Gastroesophageal sphincter (tissue), 4 donors: ENCODE measurements at regions not wholly inside any gene's neighbourhood (a gene's known extent, or its start where the extent isn't known, plus 50 kb on each side); places are given as distances from the start of the nearest gene placed in this dataset.

ENCODE experiments used
- ATAC-seq: fragments of 150-250 bp; one replicate; pipeline ENCODE4 v1.9.1; 2016; ENCODE audit warnings: mild to moderate bottlenecking, moderate library complexity
- H3K27ac ChIP-seq, 4 donors: fragments of 200-600 bp; sonication (generic) in 3 of 4; 1 replicate in 3 of 4; 2 replicates in 1 of 4; pipeline ENCODE4 v1.5.1; 2016 to 2019
- H3K27me3 ChIP-seq: fragments of 200-600 bp; sonication (generic); one replicate; pipeline ENCODE4 v1.5.1; 2019
- H3K36me3 ChIP-seq, 2 donors: fragments of 200-600 bp; sonication (generic); one replicate each; pipeline ENCODE4 v1.5.1; 2019; ENCODE audit warnings: control low read depth in 1 of 2
- H3K4me1 ChIP-seq, 3 donors: fragments of 200-600 bp; sonication (generic); 1 replicate in 2 of 3; 2 replicates in 1 of 3; pipeline ENCODE4 v1.5.1; 2016 to 2019; ENCODE audit warnings: control low read depth in 2 of 3
- H3K4me3 ChIP-seq, 2 donors: fragments of 200-600 bp; sonication (generic); one replicate each; pipeline ENCODE4 v1.5.1; 2019; ENCODE audit warnings: mild to moderate bottlenecking in 1 of 2, moderate library complexity in 1 of 2
- H3K9me3 ChIP-seq, 3 donors: fragments of 200-600 bp; sonication (generic); one replicate each; pipeline ENCODE4 v1.5.1; 2017 to 2019; ENCODE audit warnings: control low read depth in 2 of 3
- EP300 ChIP-seq: sonication (generic); formaldehyde crosslinking; IDR thresholded peaks from one replicate; pipeline ENCODE4 v1.6.1; 2017; ENCODE audit warnings: antibody characterized with exemption, mild to moderate bottlenecking
- POLR2A ChIP-seq, 2 donors: fragments of 450-650 bp; IDR thresholded peaks; one replicate each; pipeline ENCODE4 v1.6.1; 2017; ENCODE audit warnings: antibody characterized with exemption in 2 of 2, mild to moderate bottlenecking in 2 of 2, moderate library complexity in 1 of 2
- POLR2AphosphoS5 ChIP-seq: sonication (generic); formaldehyde crosslinking; IDR thresholded peaks from one replicate; pipeline ENCODE4 v1.6.1; 2017; ENCODE audit warnings: antibody characterized with exemption
- WGBS, 2 donors: methylation state at CpG; one replicate each; pipeline ENCODE4 v1.1.5; 2018; ENCODE audit warnings: low coverage in 1 of 2; 5-methylcytosine and 5-hydroxymethylcytosine counted together
- TF ChIP-seq, protein P1 (sequence below), 4 experiments: fragments of 200-600 bp in 2 of 4; fragments of 450-650 bp in 2 of 4; sonication (generic) in 1 of 4; IDR thresholded peaks; one replicate each; pipeline ENCODE4 v1.5.1; 2017 to 2019; ENCODE audit warnings: antibody characterized with exemption in 4 of 4, mild to moderate bottlenecking in 2 of 4, moderate library complexity in 2 of 4

DNA sequence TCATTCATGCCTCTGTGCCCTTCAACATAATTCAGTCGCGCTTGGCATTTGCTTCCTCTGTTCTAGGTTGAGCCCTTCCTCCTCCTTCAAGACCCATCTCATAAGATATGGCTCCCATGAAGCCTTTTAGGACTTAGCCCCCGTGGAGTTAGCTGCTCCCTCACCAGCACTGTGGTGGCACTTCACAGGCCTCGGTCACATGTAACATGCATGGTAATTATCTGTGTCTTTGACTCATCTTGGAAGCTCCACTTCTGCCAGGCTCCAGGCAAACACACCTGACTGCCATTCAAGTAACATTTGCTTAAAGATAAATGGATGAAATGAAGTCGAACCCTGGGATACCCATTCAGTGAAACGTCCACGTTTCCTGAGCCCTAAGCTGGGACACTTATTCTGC is 484.7 kb downstream of the EIPR1 start:
- no peak for TF ChIP-seq EP300
- H3K4me3 ChIP-seq, result no peak overlapping the region
- no peak for ATAC-seq
- 87 to 92% methylated on average over 5 to 7 of the region's 7 CpGs for WGBS, 2 donors
- H3K36me3 ChIP-seq, result no peaks in the 10 kb centered on the region
- H3K9me3 ChIP-seq, result no peaks in the 10 kb centered on the region
- peaks cover 4% of the 10 kb centered on the region for H3K27me3 ChIP-seq
- H3K4me1 ChIP-seq, result no peaks in the 10 kb centered on the region
- no peak overlapping the region for H3K27ac ChIP-seq

DNA sequence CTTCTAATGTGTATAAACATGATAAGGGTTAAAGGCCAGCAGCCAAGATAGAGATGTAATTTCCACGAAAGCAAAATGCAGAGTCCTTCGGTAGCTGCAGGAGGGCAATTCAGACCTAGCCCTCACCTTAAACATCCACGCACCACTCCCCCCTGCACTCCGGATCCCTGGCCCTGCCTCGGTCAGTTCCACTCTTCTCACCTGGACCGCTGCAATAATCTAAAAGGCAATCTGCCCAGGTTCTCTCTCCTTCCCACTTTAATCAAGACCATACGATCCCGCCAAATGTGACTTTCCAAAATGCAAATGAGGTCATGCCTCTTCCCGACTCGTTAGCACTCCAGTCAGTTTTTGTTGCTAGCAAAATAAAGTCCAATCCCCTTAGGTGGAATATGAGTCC is 485.2 kb downstream of the EIPR1 start:
- no peak for ATAC-seq
- TF ChIP-seq EP300 (no peak), POLR2AphosphoS5 (no peak), POLR2A (IDR thresholded peaks at IDR 0.05) (no peak)
- TF ChIP-seq, protein P1, sequence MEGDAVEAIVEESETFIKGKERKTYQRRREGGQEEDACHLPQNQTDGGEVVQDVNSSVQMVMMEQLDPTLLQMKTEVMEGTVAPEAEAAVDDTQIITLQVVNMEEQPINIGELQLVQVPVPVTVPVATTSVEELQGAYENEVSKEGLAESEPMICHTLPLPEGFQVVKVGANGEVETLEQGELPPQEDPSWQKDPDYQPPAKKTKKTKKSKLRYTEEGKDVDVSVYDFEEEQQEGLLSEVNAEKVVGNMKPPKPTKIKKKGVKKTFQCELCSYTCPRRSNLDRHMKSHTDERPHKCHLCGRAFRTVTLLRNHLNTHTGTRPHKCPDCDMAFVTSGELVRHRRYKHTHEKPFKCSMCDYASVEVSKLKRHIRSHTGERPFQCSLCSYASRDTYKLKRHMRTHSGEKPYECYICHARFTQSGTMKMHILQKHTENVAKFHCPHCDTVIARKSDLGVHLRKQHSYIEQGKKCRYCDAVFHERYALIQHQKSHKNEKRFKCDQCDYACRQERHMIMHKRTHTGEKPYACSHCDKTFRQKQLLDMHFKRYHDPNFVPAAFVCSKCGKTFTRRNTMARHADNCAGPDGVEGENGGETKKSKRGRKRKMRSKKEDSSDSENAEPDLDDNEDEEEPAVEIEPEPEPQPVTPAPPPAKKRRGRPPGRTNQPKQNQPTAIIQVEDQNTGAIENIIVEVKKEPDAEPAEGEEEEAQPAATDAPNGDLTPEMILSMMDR (IDR thresholded peaks at IDR 0.05), result no peak
- Histone ChIP-seq H3K36me3 (no peaks in the 10 kb centered on the region), H3K4me3 (no peak overlapping the region), H3K27me3 (peaks cover 4% of the 10 kb centered on the region), H3K4me1 (no peaks in the 10 kb centered on the region), H3K27ac (no peak overlapping the region), H3K9me3 (no peaks in the 10 kb centered on the region)
- 58 to 67% methylated on average over 6 to 10 of the region's 10 CpGs for WGBS, 2 donors

DNA sequence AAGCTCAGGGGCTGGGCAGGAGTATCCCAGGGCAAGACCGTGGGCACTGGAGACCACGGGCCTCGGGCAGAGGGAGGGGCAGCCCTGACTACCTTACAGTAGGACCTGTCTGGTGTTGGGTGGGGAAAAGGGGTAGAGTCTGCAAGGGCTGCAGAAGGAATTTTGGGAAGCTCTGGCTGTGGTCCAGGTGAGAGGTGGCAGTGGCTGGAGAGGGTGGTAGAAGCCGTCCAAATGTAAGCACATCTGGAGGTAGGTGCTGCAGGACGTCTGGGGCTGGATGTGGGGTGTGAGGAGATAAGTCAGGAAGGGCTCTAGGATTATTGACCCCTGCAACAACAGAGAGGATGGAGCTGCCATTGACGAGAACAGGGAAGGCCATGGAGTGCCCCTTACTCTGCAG is 486.7 kb downstream of the EIPR1 start:
- TF ChIP-seq POLR2A (IDR thresholded peaks at IDR 0.05), result no peak
- no peak for TF ChIP-seq EP300
- TF ChIP-seq POLR2AphosphoS5, result no peak
- TF ChIP-seq, protein P1 (IDR thresholded peaks at IDR 0.05), result no peak
- Histone ChIP-seq H3K36me3 (no peaks in the 10 kb centered on the region), H3K27ac (no peak overlapping the region), H3K4me3 (no peak overlapping the region), H3K4me1 (no peaks in the 10 kb centered on the region), H3K27me3 (peaks cover 4% of the 10 kb centered on the region), H3K9me3 (no peaks in the 10 kb centered on the region)
- 58 to 65% methylated on average over 4 of the region's 6 CpGs for WGBS, 2 donors
- peak; percentile 48 for ATAC-seq

DNA sequence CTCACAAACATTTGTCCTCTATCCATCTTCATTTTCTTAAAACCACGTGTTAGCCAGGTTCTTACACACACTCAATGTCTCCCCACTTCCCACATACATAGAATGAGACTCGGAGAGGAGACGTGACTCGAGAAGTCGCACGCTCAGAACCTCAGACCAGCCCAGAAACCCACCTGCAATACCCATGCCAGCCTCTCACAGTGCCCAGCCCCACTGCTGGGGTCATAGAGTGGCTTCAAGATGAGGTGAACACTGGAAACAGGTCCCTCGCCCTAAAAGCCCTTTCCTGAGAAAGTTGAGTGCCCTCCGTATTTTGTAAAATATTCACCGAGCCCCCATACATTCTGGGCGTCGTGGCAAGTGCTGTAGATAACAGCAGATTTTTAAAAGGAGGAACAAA is 487.4 kb downstream of the EIPR1 start:
- 80 to 91% methylated on average over 9 of the region's 11 CpGs for WGBS, 2 donors
- no peak for ATAC-seq
- Histone ChIP-seq H3K9me3 (no peaks in the 10 kb centered on the region), H3K4me3 (no peak overlapping the region), H3K36me3 (no peaks in the 10 kb centered on the region), H3K27ac (no peak overlapping the region), H3K27me3 (peaks cover 4% of the 10 kb centered on the region), H3K4me1 (no peaks in the 10 kb centered on the region)
- TF ChIP-seq POLR2A (IDR thresholded peaks at IDR 0.05), result no peak
- no peak for TF ChIP-seq EP300
- no peak for TF ChIP-seq POLR2AphosphoS5
- TF ChIP-seq, protein P1 (IDR thresholded peaks at IDR 0.05), result no peak

DNA sequence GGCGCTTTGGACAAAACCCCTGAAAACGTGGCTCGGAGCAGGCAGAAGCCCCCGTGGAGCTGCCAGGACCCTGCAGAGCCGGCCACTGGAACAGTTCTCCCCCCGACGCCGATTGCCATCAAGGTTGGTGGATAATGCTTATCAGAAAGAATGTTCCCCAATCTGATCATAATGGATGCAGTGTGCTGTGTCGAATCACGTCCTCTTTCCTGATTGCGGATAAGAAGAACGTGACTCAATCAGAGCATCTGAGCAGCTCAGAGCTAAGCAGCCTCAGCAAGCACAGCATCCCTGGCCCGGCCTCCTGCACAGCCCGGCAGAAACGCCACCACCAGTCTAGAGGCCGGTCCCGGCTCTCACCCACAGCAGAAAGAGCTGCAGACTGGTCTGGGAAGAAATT is 488.0 kb downstream of the EIPR1 start:
- ATAC-seq, result no peak
- Histone ChIP-seq H3K27ac (no peak overlapping the region), H3K9me3 (no peaks in the 10 kb centered on the region), H3K36me3 (no peaks in the 10 kb centered on the region), H3K4me3 (no peak overlapping the region), H3K27me3 (peaks cover 4% of the 10 kb centered on the region), H3K4me1 (no peaks in the 10 kb centered on the region)
- 70 to 80% methylated on average over 3 to 9 of the region's 17 CpGs for WGBS, 2 donors
- TF ChIP-seq POLR2AphosphoS5 (no peak), POLR2A (IDR thresholded peaks at IDR 0.05) (no peak)

DNA sequence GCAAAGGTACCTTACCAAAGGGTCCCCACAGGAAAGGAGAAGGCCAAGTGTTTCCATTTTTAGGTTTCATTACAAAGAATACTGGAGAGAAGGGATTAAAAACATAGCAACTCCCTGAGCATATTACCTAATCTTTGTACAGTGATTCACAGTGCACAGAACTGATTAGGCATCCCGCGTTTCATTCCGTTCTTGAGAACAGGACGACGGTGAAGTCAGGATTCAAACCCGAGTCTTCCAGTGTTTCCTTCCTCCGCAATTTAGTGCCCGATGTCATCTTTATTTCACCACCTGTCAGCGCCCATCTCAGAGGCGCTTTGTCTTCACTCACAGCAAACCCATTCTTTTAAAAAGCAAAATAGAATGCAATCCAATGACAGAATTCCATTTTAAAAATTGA is 488.5 kb downstream of the EIPR1 start:
- H3K4me3 ChIP-seq, result no peak overlapping the region
- H3K36me3 ChIP-seq, result no peaks in the 10 kb centered on the region
- 86 to 91% methylated on average over 10 of the region's 10 CpGs for WGBS, 2 donors
- H3K27me3 ChIP-seq, result peaks cover 4% of the 10 kb centered on the region
- no peaks in the 10 kb centered on the region for H3K4me1 ChIP-seq
- TF ChIP-seq, protein P1 (IDR thresholded peaks at IDR 0.05), result no peak
- no peak for TF ChIP-seq POLR2AphosphoS5
- no peak for TF ChIP-seq EP300
- TF ChIP-seq POLR2A (IDR thresholded peaks at IDR 0.05), result no peak
- no peaks in the 10 kb centered on the region for H3K9me3 ChIP-seq
- ATAC-seq, result no peak
- no peak overlapping the region for H3K27ac ChIP-seq
